K562 (cell line): ENCODE measurements at regions not wholly inside any gene's neighbourhood (a gene's known extent, or its start where the extent isn't known, plus 50 kb on each side); places are given as distances from the start of the nearest gene placed in this dataset.

Source experiments
- SIN3A ChIP-seq, 2 experiments: fragments of 150-350 bp in 1 of 2; IDR thresholded peaks; 2 replicates each; pipeline ENCODE4 v1.6.1; 2011 to 2016; ENCODE audit warnings: borderline replicate concordance in 2 of 2, low read depth in 2 of 2, low read length in 2 of 2, mild to moderate bottlenecking in 2 of 2, moderate library complexity in 2 of 2; ENCODE audit not compliant: control insufficient read depth in 1 of 2
- ZBTB1 ChIP-seq: sonication (generic); formaldehyde crosslinking; IDR thresholded peaks from 2 replicates; pipeline ENCODE4 v1.8.1; 2023; ENCODE audit warnings: missing genetic modification reagents, low read depth, mild to moderate bottlenecking, borderline replicate concordance

- TF ChIP-seq ZBTB1 (CRISPR knock-in tag) (no peak), SIN3A (IDR thresholded peaks at IDR 0.05; ENCODE audit: borderline replicate concordance in 2 of 2, control insufficient read depth in 1 of 2, low read depth in 2 of 2, low read length in 2 of 2) (no peak)
Observed at GRCh38 chr16:51019617-51020016, 131.5 kb downstream of the SALL1 start.
